Esophagus muscularis mucosa (tissue), 4 donors: ENCODE measurements at regions not wholly inside any gene's neighbourhood (a gene's known extent, or its start where the extent isn't known, plus 50 kb on each side); places are given as distances from the start of the nearest gene placed in this dataset.

Experiments used
- DNase-seq: peaks from one replicate; pipeline ENCODE4 v3.0.0-alpha.2; 2017; ENCODE audit errors: extremely low spot score
- H3K27ac ChIP-seq, 4 donors: fragments of 200-600 bp; sonication (generic); replicated peaks in 1 of 4; 1 replicate in 3 of 4; 2 replicates in 1 of 4; pipeline ENCODE4 v1.5.1; 2016 to 2019; ENCODE audit warnings: mild to moderate bottlenecking in 1 of 4
- H3K27me3 ChIP-seq, 4 donors: fragments of 200-600 bp; sonication (generic); one replicate each; pipeline versions ENCODE4 v1.5.1 to v1.6.0; 2016 to 2019
- H3K36me3 ChIP-seq, 4 donors: fragments of 200-600 bp; sonication (generic); one replicate each; pipeline ENCODE4 v1.5.1; 2016 to 2019
- H3K4me1 ChIP-seq, 4 donors: fragments of 200-600 bp; sonication (generic); one replicate each; pipeline ENCODE4 v1.5.1; 2016 to 2019
- H3K4me3 ChIP-seq, 4 donors: fragments of 200-600 bp; sonication (generic); 1 replicate in 2 of 4; 2 replicates in 2 of 4; pipeline ENCODE4 v1.5.1; 2016 to 2019; ENCODE audit warnings: mild to moderate bottlenecking in 4 of 4, moderate library complexity in 1 of 4
- H3K9me3 ChIP-seq, 4 donors: fragments of 200-600 bp; sonication (generic); 1 replicate in 3 of 4; 2 replicates in 1 of 4; pipeline ENCODE4 v1.5.1; 2016 to 2019
- CTCF ChIP-seq, 3 experiments: fragments of 200-600 bp in 2 of 3; fragments of 450-650 bp in 1 of 3; sonication (generic) in 2 of 3; IDR thresholded peaks; one replicate each; pipeline ENCODE4 v1.5.1; 2017 to 2019; ENCODE audit warnings: antibody characterized with exemption in 3 of 3, mild to moderate bottlenecking in 2 of 3, moderate library complexity in 1 of 3
- EP300 ChIP-seq: sonication (generic); formaldehyde crosslinking; IDR thresholded peaks from one replicate; pipeline ENCODE4 v1.6.1; 2017; ENCODE audit warnings: antibody characterized with exemption
- POLR2A ChIP-seq: fragments of 450-650 bp; IDR thresholded peaks from one replicate; pipeline ENCODE4 v1.6.1; 2017; ENCODE audit warnings: antibody characterized with exemption, moderate library complexity, mild to moderate bottlenecking, low read depth
- POLR2AphosphoS5 ChIP-seq, 2 donors: sonication (generic); formaldehyde crosslinking; IDR thresholded peaks; one replicate each; pipeline ENCODE4 v1.6.1; 2017; ENCODE audit warnings: antibody characterized with exemption in 2 of 2
- WGBS: methylation state at CpG from one replicate; pipeline ENCODE4 v1.1.5; 2018; 5-methylcytosine and 5-hydroxymethylcytosine counted together
- intact Hi-C: fragments of 100-400 bp; cut with DNase I; formaldehyde crosslinking; loops from one replicate; pipeline ENCODE4 v1.15.1; 2023

GRCh38 chr14:94965551-94966313, 191.6 kb downstream of the DICER1 start:
- peaks cover 0 to 2% (median under 1%) of the 10 kb centered on the region in 4 donors for H3K9me3 ChIP-seq
- TF ChIP-seq EP300: no peak
- no peak for TF ChIP-seq POLR2A
- TF ChIP-seq CTCF (IDR thresholded peaks at IDR 0.05): no peak
- TF ChIP-seq POLR2AphosphoS5 (IDR thresholded peaks at IDR 0.05): no peak
- intact Hi-C loops: no loop called here
- H3K4me1 ChIP-seq: peaks cover 0 to 12% (median 8%) of the 10 kb centered on the region in 4 donors
- no peak overlapping the region for H3K4me3 ChIP-seq
- H3K27me3 ChIP-seq: peaks cover 0 to 8% (median 0%) of the 10 kb centered on the region in 4 donors
- DNase-seq: peak; percentile 91
- H3K27ac ChIP-seq: no peak overlapping the region
- WGBS: 89% methylated on average over 8 of the region's 8 CpGs
- H3K36me3 ChIP-seq: no peaks in the 10 kb centered on the region

- Histone ChIP-seq H3K27me3 (peaks cover 0 to 8% (median 0%) of the 10 kb centered on the region in 4 donors), H3K4me3 (no peak overlapping the region), H3K4me1 (peaks cover 0 to 12% (median 8%) of the 10 kb centered on the region in 4 donors), H3K36me3 (no peaks in the 10 kb centered on the region), H3K9me3 (no peaks in the 10 kb centered on the region), H3K27ac (no peak overlapping the region)
- peak; percentile 90 for DNase-seq
- intact Hi-C loops: no loop called here
- TF ChIP-seq POLR2AphosphoS5 (IDR thresholded peaks at IDR 0.05): no peak
- no peak for TF ChIP-seq CTCF (IDR thresholded peaks at IDR 0.05)
- TF ChIP-seq EP300: no peak
- no peak for TF ChIP-seq POLR2A
- 92% methylated on average over 7 of the region's 7 CpGs for WGBS
Observed at GRCh38 chr14:94964931-94965330, 192.4 kb downstream of the DICER1 start.

GRCh38 chr14:94964181-94964580, 193.1 kb downstream of the DICER1 start:
- Histone ChIP-seq H3K4me1 (peaks cover 0 to 12% (median 8%) of the 10 kb centered on the region in 4 donors), H3K36me3 (no peaks in the 10 kb centered on the region), H3K9me3 (no peaks in the 10 kb centered on the region), H3K4me3 (no peak overlapping the region), H3K27me3 (peaks cover 0 to 8% (median 0%) of the 10 kb centered on the region in 4 donors), H3K27ac (no peak overlapping the region)
- intact Hi-C loops: no loop called here
- TF ChIP-seq EP300 (no peak), POLR2A (no peak), POLR2AphosphoS5 (IDR thresholded peaks at IDR 0.05) (no peak), CTCF (IDR thresholded peaks at IDR 0.05) (no peak)
- WGBS: 85% methylated on average over 3 of the region's 3 CpGs
- peak; percentile 78 for DNase-seq

GRCh38 chr14:94963051-94963450, 193.1 kb upstream of the GSC start:
- DNase-seq: peak; percentile 72
- H3K9me3 ChIP-seq: no peaks in the 10 kb centered on the region
- H3K36me3 ChIP-seq: no peaks in the 10 kb centered on the region
- intact Hi-C loops: no loop called here
- H3K4me3 ChIP-seq: no peak overlapping the region
- H3K4me1 ChIP-seq: peaks cover 0 to 12% (median 8%) of the 10 kb centered on the region in 4 donors
- WGBS: 88% methylated on average over 8 of the region's 8 CpGs
- H3K27ac ChIP-seq: no peak overlapping the region
- TF ChIP-seq EP300 (no peak), CTCF (IDR thresholded peaks at IDR 0.05) (no peak), POLR2AphosphoS5 (IDR thresholded peaks at IDR 0.05) (no peak), POLR2A (no peak)
- H3K27me3 ChIP-seq: peaks cover 0 to 8% (median 0%) of the 10 kb centered on the region in 4 donors
